Type B pancreatic cell (in vitro differentiated cells): ENCODE measurements at regions not wholly inside any gene's neighbourhood (a gene's known extent, or its start where the extent isn't known, plus 50 kb on each side); places are given as distances from the start of the nearest gene placed in this dataset.

Experiments used
- DNase-seq: peaks from one replicate; pipeline ENCODE4 v3.0.0; 2021; ENCODE audit warnings: mixed read lengths; ENCODE audit not compliant: unreplicated experiment; ENCODE audit errors: extremely low spot score
- H3K27ac Mint-ChIP-seq: 2 replicates; pipeline ENCODE4 v1.8.0; 2021; ENCODE audit warnings: mild to moderate bottlenecking, mixed read lengths
- H3K27me3 Mint-ChIP-seq: 2 replicates; pipeline ENCODE4 v1.8.0; 2021; ENCODE audit warnings: mixed read lengths
- H3K36me3 Mint-ChIP-seq: 2 replicates; pipeline ENCODE4 v1.8.0; 2021; ENCODE audit warnings: mixed read lengths
- H3K4me1 Mint-ChIP-seq: one replicate; pipeline ENCODE4 v1.8.0; 2021; ENCODE audit warnings: mixed read lengths; ENCODE audit not compliant: unreplicated experiment
- H3K4me3 Mint-ChIP-seq: 2 replicates; pipeline ENCODE4 v1.8.0; 2021; ENCODE audit warnings: mild to moderate bottlenecking, mixed read lengths
- H3K9me3 Mint-ChIP-seq: 2 replicates; pipeline ENCODE4 v1.8.0; 2021; ENCODE audit warnings: mixed read lengths
- TF ChIP-seq, protein P1 (sequence below): fragments of 200-600 bp; sonication (generic); conservative IDR thresholded peaks from 2 replicates; pipeline ENCODE4 v1.5.0; 2021; ENCODE audit warnings: antibody characterized with exemption, mild to moderate bottlenecking

DNA sequence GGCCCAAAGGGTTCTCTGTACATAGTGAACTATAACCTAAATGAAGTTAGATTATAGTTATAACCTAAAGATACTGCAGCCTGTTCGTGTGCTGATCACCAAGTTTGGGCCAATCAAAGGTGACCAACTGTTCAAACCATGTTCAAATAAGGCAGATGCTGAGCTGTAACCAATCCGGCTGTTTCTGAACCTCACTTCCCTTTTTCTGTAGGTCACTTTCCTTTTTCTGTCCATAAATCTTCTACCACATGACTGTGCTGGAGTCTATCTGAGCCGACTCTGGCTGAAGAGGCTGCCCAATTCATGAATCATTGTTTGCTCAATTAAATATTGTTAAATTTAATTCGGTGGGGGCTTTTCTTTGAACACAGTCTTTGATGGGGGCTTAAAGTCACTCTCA, 1920.2 kb downstream of the MAT2B start:
- TF ChIP-seq, protein P1, sequence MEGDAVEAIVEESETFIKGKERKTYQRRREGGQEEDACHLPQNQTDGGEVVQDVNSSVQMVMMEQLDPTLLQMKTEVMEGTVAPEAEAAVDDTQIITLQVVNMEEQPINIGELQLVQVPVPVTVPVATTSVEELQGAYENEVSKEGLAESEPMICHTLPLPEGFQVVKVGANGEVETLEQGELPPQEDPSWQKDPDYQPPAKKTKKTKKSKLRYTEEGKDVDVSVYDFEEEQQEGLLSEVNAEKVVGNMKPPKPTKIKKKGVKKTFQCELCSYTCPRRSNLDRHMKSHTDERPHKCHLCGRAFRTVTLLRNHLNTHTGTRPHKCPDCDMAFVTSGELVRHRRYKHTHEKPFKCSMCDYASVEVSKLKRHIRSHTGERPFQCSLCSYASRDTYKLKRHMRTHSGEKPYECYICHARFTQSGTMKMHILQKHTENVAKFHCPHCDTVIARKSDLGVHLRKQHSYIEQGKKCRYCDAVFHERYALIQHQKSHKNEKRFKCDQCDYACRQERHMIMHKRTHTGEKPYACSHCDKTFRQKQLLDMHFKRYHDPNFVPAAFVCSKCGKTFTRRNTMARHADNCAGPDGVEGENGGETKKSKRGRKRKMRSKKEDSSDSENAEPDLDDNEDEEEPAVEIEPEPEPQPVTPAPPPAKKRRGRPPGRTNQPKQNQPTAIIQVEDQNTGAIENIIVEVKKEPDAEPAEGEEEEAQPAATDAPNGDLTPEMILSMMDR: no peak
- Mint-ChIP-seq H3K4me3 (no peak overlapping the region), H3K9me3 (peaks cover 6% of the 10 kb centered on the region), H3K36me3 (no peaks in the 10 kb centered on the region), H3K27me3 (no peaks in the 10 kb centered on the region), H3K27ac (no peak overlapping the region), H3K4me1 (no peaks in the 10 kb centered on the region)
- no peak for DNase-seq

DNA sequence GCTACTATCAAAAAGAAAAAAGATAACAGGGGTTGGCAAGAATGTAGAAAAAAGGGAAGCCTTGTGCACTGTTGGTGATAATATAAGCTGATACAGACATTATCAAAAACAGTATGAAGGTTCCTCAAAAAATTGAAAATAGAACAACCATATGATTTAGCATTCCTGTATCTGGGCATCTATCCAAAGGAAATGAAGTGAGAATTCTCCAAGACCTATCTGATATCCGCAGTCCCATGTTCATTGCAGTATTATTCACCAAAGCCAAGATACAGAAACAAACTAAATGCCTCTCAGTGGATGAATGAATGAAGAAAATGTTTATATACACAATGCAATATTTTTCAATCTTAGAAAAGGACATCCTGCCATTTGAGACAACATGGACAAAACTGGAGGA, 1943.3 kb downstream of the MAT2B start:
- Mint-ChIP-seq H3K27me3 (no peaks in the 10 kb centered on the region), H3K27ac (no peak overlapping the region), H3K4me3 (no peak overlapping the region), H3K9me3 (no peaks in the 10 kb centered on the region), H3K36me3 (no peaks in the 10 kb centered on the region), H3K4me1 (no peaks in the 10 kb centered on the region)
- TF ChIP-seq, protein P1: no peak
- DNase-seq: no peak

DNA sequence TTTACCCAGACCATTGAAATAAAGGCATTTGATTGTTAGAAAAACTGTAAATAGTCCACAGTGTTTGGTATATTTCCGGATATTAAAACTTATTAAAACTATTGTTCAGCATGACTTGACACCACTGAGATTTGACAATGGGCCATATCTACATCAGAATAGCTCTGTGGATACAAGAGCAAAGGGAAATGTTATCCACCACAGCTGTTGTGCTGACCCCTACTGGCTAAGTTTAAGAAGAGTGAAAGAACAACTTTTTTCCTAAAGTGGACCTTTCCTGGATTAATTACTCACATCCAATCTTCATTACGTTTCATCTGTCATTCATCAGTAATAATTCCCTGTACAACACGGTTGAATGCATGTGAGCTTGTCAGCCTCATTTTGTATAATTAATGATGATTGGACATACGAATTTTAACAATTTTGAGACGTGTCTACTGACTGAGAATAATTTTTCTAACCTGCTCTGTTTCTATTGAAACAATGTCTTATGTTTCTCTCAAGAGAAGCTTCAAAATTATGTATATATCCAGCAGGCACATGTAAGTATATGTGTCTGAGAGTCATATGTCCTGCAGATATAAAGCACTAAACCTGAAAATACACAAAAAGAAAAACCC, 1952.6 kb downstream of the MAT2B start:
- no peak overlapping the region for H3K27ac Mint-ChIP-seq
- no peaks in the 10 kb centered on the region for H3K9me3 Mint-ChIP-seq
- TF ChIP-seq, protein P1: peak; percentile 79
- no peaks in the 10 kb centered on the region for H3K27me3 Mint-ChIP-seq
- no peaks in the 10 kb centered on the region for H3K4me1 Mint-ChIP-seq
- H3K36me3 Mint-ChIP-seq: no peaks in the 10 kb centered on the region
- H3K4me3 Mint-ChIP-seq: no peak overlapping the region
- no peak for DNase-seq

DNA sequence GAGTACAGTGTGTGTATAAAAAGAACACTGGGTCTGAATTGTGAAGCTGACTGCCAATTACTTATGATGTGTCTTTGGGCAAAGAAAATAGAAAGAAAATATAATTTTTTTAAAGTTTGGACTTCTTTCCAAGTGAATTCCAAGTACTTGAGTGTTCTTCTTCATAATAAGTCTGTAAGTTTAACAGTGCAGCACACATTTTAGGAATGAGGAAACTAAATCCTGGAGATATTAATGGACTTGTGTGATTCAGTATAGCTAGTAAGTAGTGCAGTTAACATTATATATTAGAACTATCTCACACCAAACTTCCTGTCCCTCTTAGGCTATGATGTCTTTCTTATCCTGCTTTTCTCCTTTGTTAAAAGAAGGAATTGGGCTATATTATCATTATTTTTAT, 1953.8 kb downstream of the MAT2B start:
- no peak overlapping the region for H3K27ac Mint-ChIP-seq
- H3K4me3 Mint-ChIP-seq: no peak overlapping the region
- peaks cover 4% of the 10 kb centered on the region for H3K9me3 Mint-ChIP-seq
- TF ChIP-seq, protein P1: no peak
- H3K36me3 Mint-ChIP-seq: no peaks in the 10 kb centered on the region
- H3K4me1 Mint-ChIP-seq: no peaks in the 10 kb centered on the region
- DNase-seq: no peak
- no peaks in the 10 kb centered on the region for H3K27me3 Mint-ChIP-seq

DNA sequence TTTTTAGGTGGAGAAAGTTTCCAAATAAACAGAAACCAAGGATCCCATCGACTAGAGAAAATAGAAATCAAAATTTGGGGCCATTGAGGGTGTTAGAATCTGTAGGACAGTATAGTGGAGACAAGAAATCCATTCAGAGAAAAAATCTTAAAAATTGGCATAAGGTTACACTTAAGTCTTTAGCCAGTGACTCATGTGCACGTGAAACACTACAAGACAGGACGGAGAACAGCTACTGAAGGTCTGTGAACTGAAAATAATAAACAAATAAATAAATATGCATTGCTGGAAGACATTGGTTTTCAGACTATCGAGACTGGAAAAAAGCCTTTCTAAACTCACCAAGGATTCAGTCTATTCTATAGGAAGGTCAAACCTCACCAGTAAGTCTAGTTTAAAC, 1955.5 kb downstream of the MAT2B start:
- Mint-ChIP-seq H3K27me3 (no peaks in the 10 kb centered on the region), H3K4me1 (no peaks in the 10 kb centered on the region)
- no peak for DNase-seq

More for the DNA sequence above, 1955.5 kb downstream of the MAT2B start:
- Mint-ChIP-seq H3K4me3 (no peak overlapping the region), H3K27ac (no peak overlapping the region), H3K36me3 (no peaks in the 10 kb centered on the region), H3K9me3 (peaks cover 4% of the 10 kb centered on the region)
- TF ChIP-seq, protein P1: no peak
